Endothelial cell of umbilical vein (primary cell): ENCODE measurements at regions not wholly inside any gene's neighbourhood (a gene's known extent, or its start where the extent isn't known, plus 50 kb on each side); places are given as distances from the start of the nearest gene placed in this dataset.

Experiments used
- BruUV-seq: library from RNA; stranded (reverse); fragments of 400-500 nt; replicated peaks from 2 replicates; lab custom pipeline; 2021; lab: Mats Ljungman, UMichigan
- CTCF ChIA-PET: fragments of 300-600, 350-600 bp; sonication (Branson Sonifier 250); formaldehyde crosslinking; loops from one replicate; lab custom pipeline; 2021; ENCODE audit warnings: antibody characterized with exemption, inconsistent platforms; lab: Charles Lee
- POLR2A ChIA-PET: fragments of 300-600, 350-600 bp; sonication (Branson Sonifier 250); formaldehyde crosslinking; loops from one replicate; lab custom pipeline; 2021; ENCODE audit warnings: antibody characterized with exemption, inconsistent platforms; lab: Charles Lee
- DNase-seq: peaks from one replicate; pipeline ENCODE4 v3.0.0-alpha.2; 2011; ENCODE audit warnings: low read depth, low spot score
- FAIRE-seq: peaks from 2 replicates; lab custom pipeline; 2011; peaks lifted over from hg19 to GRCh38; lab: Jason Lieb, UNC
- H2AFZ ChIP-seq: 2 replicates; pipeline ENCODE4 v1.6.0; 2012; ENCODE audit warnings: low read depth, low read length, control low read depth, inconsistent platforms
- H3K27ac ChIP-seq: 2 replicates; pipeline ENCODE4 v1.5.1; 2011; ENCODE audit warnings: low read depth, mild to moderate bottlenecking, control low read depth, low read length, moderate library complexity; ENCODE audit not compliant: insufficient read depth
- H3K27me3 ChIP-seq, 2 experiments: 2 replicates each; pipeline versions ENCODE4 v1.6.0 to v1.6.1; 2011; ENCODE audit warnings: low read length in 2 of 2, mixed read lengths in 1 of 2; ENCODE audit not compliant: control insufficient read depth in 2 of 2, insufficient read depth in 2 of 2
- H3K36me3 ChIP-seq, 2 experiments: 2 replicates in 1 of 2; 3 replicates in 1 of 2; pipeline ENCODE4 v1.5.1; 2011; ENCODE audit warnings: low read length in 2 of 2, mild to moderate bottlenecking in 1 of 2, moderate library complexity in 1 of 2; ENCODE audit not compliant: control insufficient read depth in 2 of 2, insufficient read depth in 2 of 2; ENCODE audit errors: extremely low read depth in 1 of 2
- H3K4me1 ChIP-seq: 3 replicates; pipeline ENCODE4 v1.5.1; 2011; ENCODE audit warnings: mild to moderate bottlenecking, low read length; ENCODE audit not compliant: control insufficient read depth, insufficient read depth; ENCODE audit errors: extremely low read depth
- H3K4me2 ChIP-seq: 2 replicates; pipeline ENCODE4 v1.6.1; 2011; ENCODE audit warnings: low read length, control low read depth, mixed read lengths; ENCODE audit not compliant: insufficient read depth
- H3K4me3 ChIP-seq, 3 experiments: fragments of 200-600 bp in 1 of 3; sonication (generic), shearing (Covaris generic) in 1 of 3; replicated peaks in 1 of 3; 2 replicates each; pipeline ENCODE4 v1.5.1; 2011 to 2016; ENCODE audit warnings: control low read depth in 3 of 3, low read length in 3 of 3, mild to moderate bottlenecking in 2 of 3, inconsistent platforms in 1 of 3, low read depth in 1 of 3, moderate library complexity in 1 of 3; ENCODE audit not compliant: insufficient read depth in 1 of 3
- H3K79me2 ChIP-seq: 2 replicates; pipeline ENCODE4 v1.6.0; 2012; ENCODE audit warnings: low read length, inconsistent platforms; ENCODE audit not compliant: control insufficient read depth, insufficient read depth
- H3K9ac ChIP-seq: replicated peaks from 2 replicates; pipeline ENCODE3; 2011; ENCODE audit warnings: low read length, control low read depth; ENCODE audit not compliant: insufficient read depth; ENCODE audit errors: extremely low read depth
- H3K9me1 ChIP-seq: replicated peaks from 3 replicates; pipeline ENCODE4 v1.6.0; 2011; ENCODE audit warnings: mild to moderate bottlenecking, low read length; ENCODE audit not compliant: control insufficient read depth, insufficient read depth; ENCODE audit errors: extremely low read depth
- H3K9me3 ChIP-seq: replicated peaks from 2 replicates; pipeline ENCODE4 v1.5.1; 2012; ENCODE audit warnings: low read length, inconsistent platforms; ENCODE audit not compliant: control insufficient read depth, insufficient read depth
- H4K20me1 ChIP-seq: replicated peaks from 2 replicates; pipeline ENCODE3; 2011; ENCODE audit warnings: mild to moderate bottlenecking, low read length; ENCODE audit not compliant: control insufficient read depth, insufficient read depth; ENCODE audit errors: extremely low read depth
- CTCF ChIP-seq, 2 donors: IDR thresholded peaks; 1 replicate in 1 of 2; 2 replicates in 1 of 2; pipeline ENCODE4 v1.5.1; 2011; ENCODE audit warnings: low read length in 2 of 2, mild to moderate bottlenecking in 2 of 2, moderate library complexity in 2 of 2, control low read depth in 1 of 2, inconsistent platforms in 1 of 2, low read depth in 1 of 2; ENCODE audit not compliant: insufficient read depth in 1 of 2; ENCODE audit errors: extremely low read depth in 1 of 2
- EZH2 ChIP-seq: IDR thresholded peaks from 2 replicates; pipeline ENCODE4 v1.6.1; 2012; ENCODE audit warnings: borderline replicate concordance, low read depth, mild to moderate bottlenecking, moderate library complexity, low read length, inconsistent platforms; ENCODE audit not compliant: severe bottlenecking
- FOS ChIP-seq: IDR thresholded peaks from 2 replicates; pipeline ENCODE4 v1.6.1; 2011; ENCODE audit warnings: mild to moderate bottlenecking, low read length, moderate library complexity, borderline replicate concordance; ENCODE audit not compliant: insufficient read depth
- GATA2 ChIP-seq: IDR thresholded peaks from 2 replicates; pipeline ENCODE4 v1.7.0; 2011; ENCODE audit warnings: low read depth, mild to moderate bottlenecking, moderate library complexity, mixed read lengths, low read length; ENCODE audit not compliant: insufficient read length, insufficient read depth
- JUN ChIP-seq: IDR thresholded peaks from 2 replicates; pipeline ENCODE4 v1.6.1; 2011; ENCODE audit warnings: borderline replicate concordance, low read depth; ENCODE audit not compliant: insufficient read length, insufficient read depth
- MYC ChIP-seq: IDR thresholded peaks from one replicate; pipeline ENCODE4 v1.6.1; 2011; ENCODE audit warnings: mild to moderate bottlenecking, low read depth, low read length
- POLR2A ChIP-seq: IDR thresholded peaks from 2 replicates; pipeline ENCODE4 v1.6.1; 2012; ENCODE audit warnings: low read depth, mild to moderate bottlenecking, control low read depth, low read length
- POLR2AphosphoS5 ChIP-seq: IDR thresholded peaks from 2 replicates; pipeline ENCODE4 v1.6.1; 2012; ENCODE audit warnings: low read depth, mild to moderate bottlenecking, control low read depth, low read length, moderate library complexity; ENCODE audit not compliant: insufficient read depth
- dilution Hi-C: fragments of 300-500 bp; cut with MboI; formaldehyde crosslinking; loops from one replicate; pipeline ENCODE4 v1.15.0; 2019; ENCODE audit warnings: low sequenced_read_pairs; ENCODE audit not compliant: extremely low pct_ligation_motif_present
- intact Hi-C: fragments of 100-400 bp; cut with micrococcal nuclease; formaldehyde crosslinking; loops from one replicate; pipeline ENCODE4 v1.10.0; 2022
- TF ChIP-seq, protein P1 (sequence below): IDR thresholded peaks from 2 replicates; pipeline ENCODE4 v1.6.1; 2011; ENCODE audit not compliant: insufficient read depth, insufficient read length

- H3K4me2 ChIP-seq: no peak overlapping the region
- TF ChIP-seq FOS (no peak), POLR2AphosphoS5 (no peak), EZH2 (no peak), CTCF (IDR thresholded peaks at IDR 0.05; ENCODE audit: extremely low read depth in 1 of 2, insufficient read depth in 1 of 2, low read depth in 1 of 2, low read length in 2 of 2) (no peak), MYC (no peak), POLR2A (no peak)
- DNase-seq: no peak
- CTCF ChIA-PET: no interaction called here
- no peaks in the 10 kb centered on the region for H3K27me3 ChIP-seq
- no peak overlapping the region for H3K9ac ChIP-seq
- no peaks in the 10 kb centered on the region for H3K9me1 ChIP-seq
- H4K20me1 ChIP-seq: no peaks in the 10 kb centered on the region
- dilution Hi-C loops (no loop called here), intact Hi-C loops (no loop called here)
- no peaks in the 10 kb centered on the region for H3K4me1 ChIP-seq
- no peak overlapping the region for H3K4me3 ChIP-seq
- POLR2A ChIA-PET: no interaction called here
- BruUV-seq: no TSS peak
- no peaks in the 10 kb centered on the region for H3K9me3 ChIP-seq
- no peaks in the 10 kb centered on the region for H3K79me2 ChIP-seq
- no peak overlapping the region for H3K27ac ChIP-seq
- FAIRE-seq: no peak
- H2AFZ ChIP-seq: no peak overlapping the region
- H3K36me3 ChIP-seq: no peaks in the 10 kb centered on the region
Observed at GRCh38 chr5:41656597-41656996, 146.2 kb upstream of the PLCXD3 start.

GRCh38 chr5:41650131-41650530, 139.7 kb upstream of the PLCXD3 start:
- no peak for DNase-seq
- H3K36me3 ChIP-seq: no peaks in the 10 kb centered on the region
- no peak overlapping the region for H3K27ac ChIP-seq
- no TSS peak for BruUV-seq
- ChIA-PET CTCF (no interaction called here), POLR2A (no interaction called here)
- no peak overlapping the region for H2AFZ ChIP-seq
- dilution Hi-C loops: no loop called here
- intact Hi-C loops: no loop called here
- H3K4me1 ChIP-seq: no peaks in the 10 kb centered on the region
- TF ChIP-seq POLR2AphosphoS5 (no peak), CTCF (IDR thresholded peaks at IDR 0.05; ENCODE audit: extremely low read depth in 1 of 2, insufficient read depth in 1 of 2, low read depth in 1 of 2, low read length in 2 of 2) (no peak), JUN (no peak), EZH2 (no peak), POLR2A (no peak), MYC (no peak), GATA2 (no peak), FOS (no peak)
- TF ChIP-seq, protein P1, sequence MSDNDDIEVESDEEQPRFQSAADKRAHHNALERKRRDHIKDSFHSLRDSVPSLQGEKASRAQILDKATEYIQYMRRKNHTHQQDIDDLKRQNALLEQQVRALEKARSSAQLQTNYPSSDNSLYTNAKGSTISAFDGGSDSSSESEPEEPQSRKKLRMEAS: no peak
- no peaks in the 10 kb centered on the region for H3K9me3 ChIP-seq
- no peak for FAIRE-seq
- H3K4me2 ChIP-seq: no peak overlapping the region
- H3K27me3 ChIP-seq: no peaks in the 10 kb centered on the region
- H4K20me1 ChIP-seq: no peaks in the 10 kb centered on the region
- H3K79me2 ChIP-seq: no peaks in the 10 kb centered on the region
- H3K4me3 ChIP-seq: no peak overlapping the region
- no peaks in the 10 kb centered on the region for H3K9me1 ChIP-seq
- no peak overlapping the region for H3K9ac ChIP-seq
